Testis (tissue), 2 donors: ENCODE measurements at regions not wholly inside any gene's neighbourhood (a gene's known extent, or its start where the extent isn't known, plus 50 kb on each side); places are given as distances from the start of the nearest gene placed in this dataset.

Experiments
- POLR2A ChIP-seq: fragments of 450-650 bp; IDR thresholded peaks from one replicate; pipeline ENCODE4 v1.6.1; 2017; ENCODE audit warnings: antibody characterized with exemption, mild to moderate bottlenecking, moderate library complexity
- TF ChIP-seq, protein P1 (sequence below), 3 experiments: fragments of 450-650 bp in 2 of 3; fragments of 200-600 bp in 1 of 3; sonication (generic) in 1 of 3; IDR thresholded peaks; one replicate each; pipeline ENCODE4 v1.5.1; 2016 to 2019; ENCODE audit warnings: antibody characterized with exemption in 3 of 3, mild to moderate bottlenecking in 2 of 3, moderate library complexity in 1 of 3

DNA sequence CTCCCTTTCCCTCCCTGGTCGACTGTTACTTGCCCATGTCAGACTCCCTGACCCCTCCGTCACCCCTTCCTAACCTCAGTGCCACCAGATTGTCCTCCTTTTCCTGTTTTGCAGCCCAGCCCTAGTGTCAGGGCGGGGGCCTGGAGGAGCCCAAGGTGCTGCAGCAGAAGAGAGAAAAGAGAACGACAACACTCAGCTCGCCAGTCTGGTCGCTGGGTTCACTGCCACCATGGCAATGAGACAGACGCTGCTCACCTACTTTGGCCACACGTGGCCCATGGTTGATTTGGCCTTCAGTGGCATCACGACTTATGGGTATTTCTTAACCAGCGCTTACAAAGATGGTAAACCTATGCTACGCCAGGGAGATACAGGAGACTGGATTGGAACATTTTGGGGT, 108.4 kb upstream of the RMDN2 start:
- TF ChIP-seq, protein P1, sequence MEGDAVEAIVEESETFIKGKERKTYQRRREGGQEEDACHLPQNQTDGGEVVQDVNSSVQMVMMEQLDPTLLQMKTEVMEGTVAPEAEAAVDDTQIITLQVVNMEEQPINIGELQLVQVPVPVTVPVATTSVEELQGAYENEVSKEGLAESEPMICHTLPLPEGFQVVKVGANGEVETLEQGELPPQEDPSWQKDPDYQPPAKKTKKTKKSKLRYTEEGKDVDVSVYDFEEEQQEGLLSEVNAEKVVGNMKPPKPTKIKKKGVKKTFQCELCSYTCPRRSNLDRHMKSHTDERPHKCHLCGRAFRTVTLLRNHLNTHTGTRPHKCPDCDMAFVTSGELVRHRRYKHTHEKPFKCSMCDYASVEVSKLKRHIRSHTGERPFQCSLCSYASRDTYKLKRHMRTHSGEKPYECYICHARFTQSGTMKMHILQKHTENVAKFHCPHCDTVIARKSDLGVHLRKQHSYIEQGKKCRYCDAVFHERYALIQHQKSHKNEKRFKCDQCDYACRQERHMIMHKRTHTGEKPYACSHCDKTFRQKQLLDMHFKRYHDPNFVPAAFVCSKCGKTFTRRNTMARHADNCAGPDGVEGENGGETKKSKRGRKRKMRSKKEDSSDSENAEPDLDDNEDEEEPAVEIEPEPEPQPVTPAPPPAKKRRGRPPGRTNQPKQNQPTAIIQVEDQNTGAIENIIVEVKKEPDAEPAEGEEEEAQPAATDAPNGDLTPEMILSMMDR (IDR thresholded peaks at IDR 0.05): no peak
- no peak for TF ChIP-seq POLR2A
